22Rv1 (cell line): ENCODE measurements at regions not wholly inside any gene's neighbourhood (a gene's known extent, or its start where the extent isn't known, plus 50 kb on each side); places are given as distances from the start of the nearest gene placed in this dataset.

Experiments used
- H3K27ac ChIP-seq: fragments of 450-650 bp; 2 replicates; pipeline ENCODE4 v1.5.1; 2017
- ZFX ChIP-seq: fragments of 450-650 bp; IDR thresholded peaks from 2 replicates; pipeline ENCODE4 v1.6.1; 2017; ENCODE audit warnings: antibody characterized with exemption, borderline replicate concordance
- TF ChIP-seq, protein P1 (sequence below): fragments of 450-650 bp; IDR thresholded peaks from 2 replicates; pipeline ENCODE4 v1.5.1; 2017; ENCODE audit warnings: mild to moderate bottlenecking

DNA sequence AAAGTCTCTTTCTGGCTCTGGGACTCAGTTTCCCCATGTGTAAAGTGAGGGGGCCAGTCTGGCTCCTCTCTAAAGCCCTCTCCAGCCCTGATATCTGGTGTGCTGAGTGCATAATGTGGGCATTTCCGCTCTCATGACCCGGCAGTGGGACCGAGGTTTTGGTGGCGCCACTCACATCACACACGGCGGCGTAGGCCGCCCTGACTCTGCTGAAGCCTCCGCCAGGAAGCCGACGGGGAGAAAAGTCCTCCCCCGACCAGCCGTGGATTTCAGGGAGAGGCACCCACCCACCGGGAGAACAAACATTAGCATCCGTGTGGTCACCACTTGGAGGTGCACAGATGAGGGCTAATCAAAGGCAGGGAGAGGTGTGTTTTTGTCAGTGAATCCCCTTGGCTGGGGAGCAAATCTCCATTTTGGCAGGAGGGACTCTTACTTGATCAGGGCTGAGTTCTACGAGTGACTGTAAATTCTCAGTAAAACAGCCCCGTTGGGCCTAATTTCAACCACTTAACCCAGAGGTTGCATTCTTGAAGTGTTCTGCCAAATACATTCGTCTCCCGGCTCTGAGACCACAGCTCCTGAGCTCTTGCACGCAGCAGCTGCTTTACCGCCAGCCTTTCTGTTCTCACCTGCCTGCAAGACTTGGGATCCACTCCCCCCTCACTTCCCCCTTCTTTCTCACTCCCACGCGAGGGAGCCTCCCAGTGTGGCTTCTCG is 118.2 kb downstream of the FOXD2 start:
- no peak for TF ChIP-seq ZFX
- TF ChIP-seq, protein P1, sequence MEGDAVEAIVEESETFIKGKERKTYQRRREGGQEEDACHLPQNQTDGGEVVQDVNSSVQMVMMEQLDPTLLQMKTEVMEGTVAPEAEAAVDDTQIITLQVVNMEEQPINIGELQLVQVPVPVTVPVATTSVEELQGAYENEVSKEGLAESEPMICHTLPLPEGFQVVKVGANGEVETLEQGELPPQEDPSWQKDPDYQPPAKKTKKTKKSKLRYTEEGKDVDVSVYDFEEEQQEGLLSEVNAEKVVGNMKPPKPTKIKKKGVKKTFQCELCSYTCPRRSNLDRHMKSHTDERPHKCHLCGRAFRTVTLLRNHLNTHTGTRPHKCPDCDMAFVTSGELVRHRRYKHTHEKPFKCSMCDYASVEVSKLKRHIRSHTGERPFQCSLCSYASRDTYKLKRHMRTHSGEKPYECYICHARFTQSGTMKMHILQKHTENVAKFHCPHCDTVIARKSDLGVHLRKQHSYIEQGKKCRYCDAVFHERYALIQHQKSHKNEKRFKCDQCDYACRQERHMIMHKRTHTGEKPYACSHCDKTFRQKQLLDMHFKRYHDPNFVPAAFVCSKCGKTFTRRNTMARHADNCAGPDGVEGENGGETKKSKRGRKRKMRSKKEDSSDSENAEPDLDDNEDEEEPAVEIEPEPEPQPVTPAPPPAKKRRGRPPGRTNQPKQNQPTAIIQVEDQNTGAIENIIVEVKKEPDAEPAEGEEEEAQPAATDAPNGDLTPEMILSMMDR = no peak
- H3K27ac ChIP-seq = no peak overlapping the region

DNA sequence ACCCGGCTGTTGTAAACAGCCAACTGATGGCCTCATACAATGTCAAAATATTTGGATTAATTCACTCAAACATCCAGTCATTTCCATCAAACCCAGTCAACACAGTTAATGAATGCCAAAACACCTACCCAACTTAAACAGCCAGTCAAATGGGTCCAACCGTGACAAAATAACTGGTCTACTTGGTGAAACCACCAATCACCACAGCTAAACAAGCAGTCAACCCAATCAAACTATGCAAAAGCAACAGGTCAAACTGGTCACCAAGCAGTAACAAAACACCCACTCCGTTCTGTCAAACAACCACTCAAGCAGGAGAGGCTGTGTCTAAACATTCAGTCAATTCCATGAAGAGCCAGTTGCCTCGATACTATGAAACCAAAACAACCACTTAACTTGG is 119.2 kb downstream of the FOXD2 start:
- TF ChIP-seq, protein P1 = no peak
- no peak for TF ChIP-seq ZFX
- no peak overlapping the region for H3K27ac ChIP-seq

DNA sequence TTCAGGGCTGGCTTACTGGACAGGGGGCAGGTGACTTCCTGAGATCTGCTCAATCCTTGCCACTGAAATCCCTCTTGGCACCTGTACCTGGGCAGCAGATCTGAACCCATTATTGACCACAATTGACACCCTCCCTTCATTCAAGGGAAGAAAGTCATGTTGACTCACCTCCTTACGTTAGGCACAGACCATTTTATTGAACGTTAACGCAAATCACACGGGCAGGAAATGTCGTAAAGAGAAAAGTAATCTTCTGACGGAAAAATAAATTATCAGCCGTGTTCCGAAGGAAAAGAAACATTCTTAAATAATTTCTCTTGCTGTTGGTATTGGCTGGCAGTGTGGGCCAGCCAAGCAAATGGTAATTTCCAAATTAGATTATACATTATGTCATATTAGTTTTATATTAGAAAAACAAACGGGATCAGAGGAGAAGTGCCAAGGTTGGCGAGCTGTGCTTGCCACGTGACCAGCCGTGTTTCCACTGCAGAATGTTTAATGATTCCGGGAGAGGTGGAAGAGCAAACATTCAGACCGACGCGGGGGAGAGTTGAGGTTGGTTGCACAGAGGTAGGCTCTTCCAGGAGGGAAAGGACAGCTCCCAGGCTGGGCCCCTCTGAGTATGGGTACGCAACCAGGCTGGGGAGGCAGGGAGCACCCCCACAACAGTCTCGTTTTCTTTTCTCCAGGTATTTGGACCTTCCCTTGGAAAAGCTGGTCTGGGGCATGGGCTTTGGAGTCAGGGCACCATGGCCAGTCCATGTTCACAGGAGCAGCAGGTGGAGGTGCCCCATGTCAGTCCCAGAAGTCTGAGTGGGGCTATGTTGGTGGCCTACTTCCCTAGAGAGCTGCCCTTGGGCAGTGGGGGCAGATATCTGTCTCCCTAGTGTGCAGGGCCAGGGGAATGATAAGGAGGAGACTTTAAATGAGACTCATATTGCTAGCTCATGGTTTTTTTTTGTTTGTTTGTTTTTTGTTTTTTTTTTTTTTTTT is 121.1 kb downstream of the FOXD2 start:
- H3K27ac ChIP-seq = no peak overlapping the region
- TF ChIP-seq, protein P1 = no peak
- no peak for TF ChIP-seq ZFX

DNA sequence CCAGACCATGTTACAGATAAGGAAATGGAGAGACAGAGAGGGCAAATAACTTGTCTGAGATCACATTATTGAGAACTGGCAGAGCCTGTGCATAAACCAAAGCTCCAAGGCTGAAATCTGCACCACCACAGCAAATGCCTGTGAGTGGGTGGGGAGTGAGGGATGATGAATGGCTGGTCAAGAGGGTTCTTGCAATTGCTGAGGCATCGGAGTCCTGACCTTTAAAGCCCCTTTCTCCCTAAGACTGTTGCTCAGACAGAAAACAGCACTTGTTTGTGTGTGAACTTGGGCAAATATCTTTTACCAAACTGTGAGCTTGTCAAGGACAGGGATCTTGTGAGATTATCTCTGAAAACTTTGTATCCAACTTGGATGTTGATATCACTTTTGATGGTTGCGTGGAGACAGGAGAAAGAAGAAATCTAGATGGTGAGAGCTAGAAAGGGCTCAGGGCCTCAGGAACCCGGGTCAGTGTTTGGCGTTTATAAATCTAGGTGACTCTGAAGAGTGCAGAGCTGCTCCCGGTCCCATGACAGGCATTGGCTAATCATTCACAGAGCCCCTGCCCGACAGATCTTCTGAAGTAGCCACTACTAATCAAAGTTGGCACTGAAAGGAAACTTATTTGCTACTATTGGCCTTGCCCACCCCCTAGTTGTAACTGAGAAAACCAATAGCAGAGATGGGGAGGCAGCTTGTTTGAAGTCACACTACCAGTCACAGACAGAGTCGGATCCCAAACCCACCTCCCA is 122.3 kb downstream of the FOXD2 start:
- TF ChIP-seq, protein P1 = no peak
- no peak for TF ChIP-seq ZFX
- no peak overlapping the region for H3K27ac ChIP-seq

DNA sequence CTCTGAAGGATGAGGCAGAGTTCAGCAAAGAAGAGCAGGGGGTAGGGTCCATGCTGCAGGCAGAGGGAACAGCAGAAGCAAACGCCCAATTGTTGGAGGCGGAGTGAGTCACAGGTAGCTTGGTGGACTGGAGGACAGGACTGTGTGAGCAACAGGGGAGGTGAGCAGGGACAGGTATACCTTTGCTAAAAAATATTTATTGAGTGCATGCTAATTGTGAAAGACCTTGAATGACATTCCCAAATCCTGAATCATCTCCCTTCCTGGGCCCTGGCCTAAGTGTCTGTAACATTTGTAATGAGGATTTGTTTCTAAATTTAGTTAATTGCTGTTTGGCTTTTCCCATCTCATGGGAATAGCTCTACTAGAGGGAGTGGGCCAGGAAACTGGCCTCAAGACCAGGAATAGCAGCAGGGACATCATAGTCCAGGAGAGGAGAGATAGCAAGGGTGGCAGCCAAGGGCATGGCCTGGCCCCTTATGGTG is 123.7 kb downstream of the FOXD2 start:
- TF ChIP-seq, protein P1 = no peak
- no peak for TF ChIP-seq ZFX
- H3K27ac ChIP-seq = no peak overlapping the region

DNA sequence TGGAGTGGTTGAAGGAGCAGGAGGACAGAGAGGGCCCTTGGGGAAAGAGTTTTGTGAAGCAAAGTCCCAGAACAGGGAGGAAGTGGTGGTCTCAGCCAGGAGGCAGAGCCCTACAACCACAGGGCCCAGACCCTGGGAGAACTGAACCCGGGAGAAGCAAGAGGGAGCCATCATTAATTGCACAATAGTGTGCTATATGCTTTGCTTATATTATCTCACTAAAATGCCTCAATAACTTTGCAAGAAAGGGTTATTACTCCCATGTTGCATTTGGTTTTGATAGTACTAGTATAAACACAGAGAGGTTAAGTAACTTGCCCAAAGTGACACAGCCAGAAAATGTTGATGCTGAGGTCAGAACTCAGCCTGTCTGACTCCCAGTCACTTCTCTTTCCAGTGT is 124.3 kb downstream of the FOXD2 start:
- TF ChIP-seq, protein P1 = no peak
- TF ChIP-seq ZFX = no peak
- H3K27ac ChIP-seq = no peak overlapping the region
